DOHH2 (cell line): ENCODE measurements at regions not wholly inside any gene's neighbourhood (a gene's known extent, or its start where the extent isn't known, plus 50 kb on each side); places are given as distances from the start of the nearest gene placed in this dataset.

Experiments
- H3F3A ChIP-seq: fragments of 200-600 bp; sonication (generic), shearing (Covaris generic); 2 replicates; pipeline ENCODE4 v1.6.0; 2016; ENCODE audit warnings: antibody characterized with exemption, mild to moderate bottlenecking; ENCODE audit not compliant: control insufficient read depth, insufficient read depth
- H3K27ac ChIP-seq: fragments of 200-600 bp; sonication (generic); 2 replicates; pipeline ENCODE4 v1.5.1; 2014; ENCODE audit warnings: low read depth, mild to moderate bottlenecking, low read length, moderate library complexity
- H3K27me3 ChIP-seq: fragments of 200-600 bp; sonication (generic); 2 replicates; pipeline ENCODE4 v1.6.1; 2014; ENCODE audit warnings: mild to moderate bottlenecking, low read length, mixed read lengths; ENCODE audit not compliant: control insufficient read depth
- H3K36me3 ChIP-seq: fragments of 200-600 bp; sonication (generic); 2 replicates; pipeline ENCODE4 v1.6.1; 2014; ENCODE audit warnings: mild to moderate bottlenecking, low read length, moderate library complexity, mixed read lengths; ENCODE audit not compliant: control insufficient read depth
- H3K4me1 ChIP-seq: fragments of 200-600 bp; sonication (generic); 2 replicates; pipeline ENCODE4 v1.6.1; 2014; ENCODE audit warnings: mild to moderate bottlenecking, low read length, mixed read lengths; ENCODE audit not compliant: control insufficient read depth
- H3K4me2 ChIP-seq: fragments of 200-600 bp; sonication (generic); 2 replicates; pipeline ENCODE4 v1.6.0; 2014; ENCODE audit warnings: mild to moderate bottlenecking, low read length, moderate library complexity
- H3K4me3 ChIP-seq: fragments of 200-600 bp; sonication (generic); 2 replicates; pipeline ENCODE4 v1.5.1; 2014; ENCODE audit warnings: mild to moderate bottlenecking, low read length, mixed read lengths
- H3K79me2 ChIP-seq: fragments of 200-600 bp; sonication (generic); 2 replicates; pipeline ENCODE4 v1.6.1; 2014; ENCODE audit warnings: mild to moderate bottlenecking, low read length, mixed read lengths; ENCODE audit not compliant: control insufficient read depth
- H3K9me2 ChIP-seq: fragments of 200-600 bp; sonication (generic); replicated peaks from 2 replicates; pipeline ENCODE4 v1.6.1; 2014; ENCODE audit warnings: mild to moderate bottlenecking, low read length, mixed read lengths; ENCODE audit not compliant: control insufficient read depth
- H3K9me3 ChIP-seq: fragments of 200-600 bp; sonication (generic); 2 replicates; pipeline ENCODE4 v1.6.1; 2014; ENCODE audit warnings: antibody characterized with exemption, low read length, mixed read lengths; ENCODE audit not compliant: control insufficient read depth, insufficient read depth
- H4K20me1 ChIP-seq: fragments of 200-600 bp; sonication (generic); 2 replicates; pipeline ENCODE4 v1.6.0; 2014; ENCODE audit warnings: low read depth, mild to moderate bottlenecking, antibody characterized with exemption, low read length, moderate library complexity; ENCODE audit not compliant: control insufficient read depth, insufficient read depth
- CTCF ChIP-seq: fragments of 200-600 bp; sonication (generic); IDR thresholded peaks from one replicate; pipeline ENCODE4 v1.5.1; 2014; ENCODE audit warnings: antibody characterized with exemption, mild to moderate bottlenecking, low read depth, low read length; ENCODE audit not compliant: poor library complexity, severe bottlenecking
- EZH2phosphoT487 ChIP-seq: fragments of 200-600 bp; sonication (generic); IDR thresholded peaks from 2 replicates; pipeline ENCODE4 v1.6.1; 2017; ENCODE audit warnings: borderline replicate concordance, mild to moderate bottlenecking, antibody characterized with exemption, low read length, moderate library complexity, mixed read lengths

GRCh38 chr3:150300388-150300787, 107.7 kb upstream of the TSC22D2 start:
- no peak overlapping the region for H3K4me2 ChIP-seq
- peaks cover 10% of the 10 kb centered on the region for H3K4me1 ChIP-seq
- no peak overlapping the region for H3K27ac ChIP-seq
- H4K20me1 ChIP-seq: no peaks in the 10 kb centered on the region
- H3K4me3 ChIP-seq: no peak overlapping the region
- no peaks in the 10 kb centered on the region for H3K9me2 ChIP-seq
- TF ChIP-seq CTCF (no peak), EZH2phosphoT487 (no peak)
- peaks cover 20% of the 10 kb centered on the region for H3K27me3 ChIP-seq
- no peaks in the 10 kb centered on the region for H3K9me3 ChIP-seq
- H3K36me3 ChIP-seq: no peaks in the 10 kb centered on the region
- no peaks in the 10 kb centered on the region for H3F3A ChIP-seq
- H3K79me2 ChIP-seq: no peaks in the 10 kb centered on the region

GRCh38 chr3:150299201-150299600, 108.9 kb upstream of the TSC22D2 start:
- H3K27ac ChIP-seq: no peak overlapping the region
- peaks cover 20% of the 10 kb centered on the region for H3K27me3 ChIP-seq
- H3K9me3 ChIP-seq: no peaks in the 10 kb centered on the region
- TF ChIP-seq CTCF (no peak), EZH2phosphoT487 (no peak)
- H3K79me2 ChIP-seq: no peaks in the 10 kb centered on the region
- no peaks in the 10 kb centered on the region for H3F3A ChIP-seq
- H3K4me2 ChIP-seq: no peak overlapping the region
- no peak overlapping the region for H3K4me3 ChIP-seq
- no peaks in the 10 kb centered on the region for H3K9me2 ChIP-seq
- H3K4me1 ChIP-seq: peaks cover 10% of the 10 kb centered on the region
- H3K36me3 ChIP-seq: no peaks in the 10 kb centered on the region
- no peaks in the 10 kb centered on the region for H4K20me1 ChIP-seq

GRCh38 chr3:150296966-150297365, 111.1 kb upstream of the TSC22D2 start:
- H4K20me1 ChIP-seq: no peaks in the 10 kb centered on the region
- H3K27ac ChIP-seq: no peak overlapping the region
- no peaks in the 10 kb centered on the region for H3K9me3 ChIP-seq
- no peaks in the 10 kb centered on the region for H3K9me2 ChIP-seq
- TF ChIP-seq CTCF: no peak
- H3K4me3 ChIP-seq: no peak overlapping the region
- H3K36me3 ChIP-seq: no peaks in the 10 kb centered on the region
- no peaks in the 10 kb centered on the region for H3F3A ChIP-seq
- no peaks in the 10 kb centered on the region for H3K79me2 ChIP-seq
- peaks cover 10% of the 10 kb centered on the region for H3K4me1 ChIP-seq
- H3K4me2 ChIP-seq: no peak overlapping the region
- peaks cover 6% of the 10 kb centered on the region; the same call in 1 of the 2 replicates for H3K27me3 ChIP-seq
